Esophagus squamous epithelium (tissue), 5 donors: ENCODE measurements at regions not wholly inside any gene's neighbourhood (a gene's known extent, or its start where the extent isn't known, plus 50 kb on each side); places are given as distances from the start of the nearest gene placed in this dataset.

Experiments used
- DNase-seq: peaks from one replicate; lab custom pipeline; 2025; lab: John Stamatoyannopoulos, UW
- H3K27ac ChIP-seq, 4 donors: fragments of 200-600 bp; sonication (generic); one replicate each; pipeline ENCODE4 v1.5.1; 2016 to 2019; ENCODE audit warnings: mild to moderate bottlenecking in 1 of 4
- H3K27me3 ChIP-seq, 4 donors: fragments of 200-600 bp; sonication (generic); 1 replicate in 3 of 4; 2 replicates in 1 of 4; pipeline versions ENCODE4 v1.5.1 to v1.6.0; 2017 to 2021; ENCODE audit warnings: antibody characterized with exemption in 1 of 4
- H3K36me3 ChIP-seq, 3 donors: fragments of 200-600 bp; sonication (generic); one replicate each; pipeline ENCODE4 v1.5.1; 2016 to 2019
- H3K4me1 ChIP-seq, 3 donors: fragments of 200-600 bp; sonication (generic); one replicate each; pipeline ENCODE4 v1.5.1; 2017 to 2019
- H3K4me3 ChIP-seq, 4 donors: fragments of 200-600 bp; sonication (generic); 1 replicate in 3 of 4; 2 replicates in 1 of 4; pipeline ENCODE4 v1.5.1; 2016 to 2019; ENCODE audit warnings: mild to moderate bottlenecking in 2 of 4, moderate library complexity in 1 of 4
- H3K9me3 ChIP-seq, 3 donors: fragments of 200-600 bp; sonication (generic); one replicate each; pipeline ENCODE4 v1.5.1; 2016 to 2019
- CTCF ChIP-seq, 6 experiments: fragments of 450-650 bp in 4 of 6; fragments of 200-600 bp in 2 of 6; sonication (generic) in 2 of 6; IDR thresholded peaks; one replicate each; pipeline ENCODE4 v1.5.1; 2016 to 2019; ENCODE audit warnings: antibody characterized with exemption in 6 of 6, mild to moderate bottlenecking in 4 of 6, moderate library complexity in 4 of 6
- POLR2A ChIP-seq, 4 donors: fragments of 450-650 bp; IDR thresholded peaks; one replicate each; pipeline ENCODE4 v1.6.1; 2017; ENCODE audit warnings: antibody characterized with exemption in 4 of 4, mild to moderate bottlenecking in 4 of 4, moderate library complexity in 3 of 4
- WGBS, 2 donors: methylation state at CpG; one replicate each; pipeline ENCODE4 v1.1.5; 2018; 5-methylcytosine and 5-hydroxymethylcytosine counted together
- intact Hi-C: fragments of 100-400 bp; cut with DNase I; formaldehyde crosslinking; loops from one replicate; pipeline ENCODE4 v1.15.0; 2022
- donor health status: DM: yes; HTN: yes; CAD: no.

- H3K27me3 ChIP-seq: no peaks in the 10 kb centered on the region
- H3K9me3 ChIP-seq: no peaks in the 10 kb centered on the region
- no peak overlapping the region for H3K4me3 ChIP-seq
- no peak for DNase-seq
- H3K27ac ChIP-seq: no peak overlapping the region
- 100% methylated on average over 2 of the region's 3 CpGs; no CpG with 5 or more reads in 1 of the 2 donors for WGBS, 2 donors
- intact Hi-C loops: no loop called here
- no peaks in the 10 kb centered on the region for H3K36me3 ChIP-seq
- no peak for TF ChIP-seq POLR2A (IDR thresholded peaks at IDR 0.05)
- peak in 3 of 6 experiments; percentile 17 to 46 (median 29) for TF ChIP-seq CTCF (IDR thresholded peaks at IDR 0.05)
- H3K4me1 ChIP-seq: no peaks in the 10 kb centered on the region
Observed at GRCh38 chrX:117743469-117744251, 372.9 kb downstream of the KLHL13 start.

GRCh38 chrX:117713411-117713810 is 403.2 kb downstream of the KLHL13 start:
- no peaks in the 10 kb centered on the region for H3K9me3 ChIP-seq
- no peak for DNase-seq
- peaks cover 0 to 8% (median 0%) of the 10 kb centered on the region in 3 donors for H3K4me1 ChIP-seq
- H3K27me3 ChIP-seq: no peaks in the 10 kb centered on the region
- H3K36me3 ChIP-seq: no peaks in the 10 kb centered on the region
- WGBS, 2 donors: 50% methylated on average over 1 of the region's 1 CpG; no CpG with 5 or more reads in 1 of the 2 donors
- intact Hi-C loops: no loop called here
- TF ChIP-seq POLR2A (IDR thresholded peaks at IDR 0.05): no peak
- TF ChIP-seq CTCF (IDR thresholded peaks at IDR 0.05): no peak
- no peak overlapping the region for H3K4me3 ChIP-seq
- no peak overlapping the region for H3K27ac ChIP-seq

- H3K9me3 ChIP-seq: no peaks in the 10 kb centered on the region
- no peaks in the 10 kb centered on the region for H3K36me3 ChIP-seq
- intact Hi-C loops: no loop called here
- H3K27me3 ChIP-seq: no peaks in the 10 kb centered on the region
- no peak overlapping the region for H3K27ac ChIP-seq
- DNase-seq: no peak
- TF ChIP-seq POLR2A (IDR thresholded peaks at IDR 0.05) (no peak), CTCF (IDR thresholded peaks at IDR 0.05) (no peak)
- H3K4me3 ChIP-seq: no peak overlapping the region
- peaks cover 0 to 12% (median 0%) of the 10 kb centered on the region in 3 donors for H3K4me1 ChIP-seq
- 29% methylated on average over 1 of the region's 1 CpG; no CpG with 5 or more reads in 1 of the 2 donors for WGBS, 2 donors
Observed at GRCh38 chrX:117711782-117712181, 404.8 kb downstream of the KLHL13 start.

- Histone ChIP-seq H3K4me3 (no peak overlapping the region), H3K36me3 (no peaks in the 10 kb centered on the region), H3K4me1 (peaks cover 0 to 12% (median 0%) of the 10 kb centered on the region in 3 donors), H3K27me3 (no peaks in the 10 kb centered on the region), H3K9me3 (no peaks in the 10 kb centered on the region), H3K27ac (no peak overlapping the region)
- intact Hi-C loops: no loop called here
- 30 to 56% methylated on average over 2 to 8 of the region's 8 CpGs for WGBS, 2 donors
- TF ChIP-seq CTCF (IDR thresholded peaks at IDR 0.05) (no peak), POLR2A (IDR thresholded peaks at IDR 0.05) (no peak)
- no peak for DNase-seq
Observed at GRCh38 chrX:117707948-117708743, 408.5 kb downstream of the KLHL13 start.

GRCh38 chrX:117701050-117701449 is 415.6 kb downstream of the KLHL13 start:
- Histone ChIP-seq H3K9me3 (no peaks in the 10 kb centered on the region), H3K27me3 (no peaks in the 10 kb centered on the region), H3K27ac (no peak overlapping the region), H3K36me3 (no peaks in the 10 kb centered on the region), H3K4me1 (no peaks in the 10 kb centered on the region), H3K4me3 (no peak overlapping the region)
- TF ChIP-seq CTCF (IDR thresholded peaks at IDR 0.05) (no peak), POLR2A (IDR thresholded peaks at IDR 0.05) (no peak)
- intact Hi-C loops: no loop called here
- DNase-seq: no peak
